GM06990 (cell line): ENCODE measurements at regions not wholly inside any gene's neighbourhood (a gene's known extent, or its start where the extent isn't known, plus 50 kb on each side); places are given as distances from the start of the nearest gene placed in this dataset.

Source experiments
- DNase-seq: peaks from one replicate; pipeline ENCODE4 v3.0.0-alpha.2; 2011; ENCODE audit not compliant: insufficient read length; ENCODE audit errors: extremely low read depth
- H3K27me3 ChIP-seq: replicated peaks from 2 replicates; pipeline ENCODE4 v1.6.0; 2011; ENCODE audit warnings: low read length; ENCODE audit not compliant: control insufficient read depth, insufficient read depth
- H3K36me3 ChIP-seq: 2 replicates; pipeline ENCODE4 v1.5.1; 2011; ENCODE audit warnings: low read length; ENCODE audit not compliant: control insufficient read depth, insufficient read depth
- H3K4me3 ChIP-seq: replicated peaks from 2 replicates; pipeline ENCODE4 v1.5.1; 2011; ENCODE audit warnings: low read depth, mild to moderate bottlenecking, control low read depth, low read length
- CTCF ChIP-seq: IDR thresholded peaks from 2 replicates; pipeline ENCODE4 v1.5.1; 2011; ENCODE audit warnings: low read length, control low read depth, mild to moderate bottlenecking, inconsistent platforms; ENCODE audit not compliant: insufficient read depth, poor library complexity, severe bottlenecking

GRCh38 chr9:107713470-107713869, 223.9 kb upstream of the KLF4 start:
- TF ChIP-seq CTCF: no peak
- Histone ChIP-seq H3K27me3 (no peaks in the 10 kb centered on the region), H3K4me3 (no peak overlapping the region), H3K36me3 (no peaks in the 10 kb centered on the region)
- no peak for DNase-seq

GRCh38 chr9:107712390-107712789, 222.8 kb upstream of the KLF4 start:
- H3K4me3 ChIP-seq: no peak overlapping the region
- no peak for DNase-seq
- peak; percentile 20 for TF ChIP-seq CTCF
- no peaks in the 10 kb centered on the region for H3K36me3 ChIP-seq
- no peaks in the 10 kb centered on the region for H3K27me3 ChIP-seq

GRCh38 chr9:107711542-107711941, 222.0 kb upstream of the KLF4 start:
- H3K36me3 ChIP-seq: no peaks in the 10 kb centered on the region
- DNase-seq: no peak
- H3K27me3 ChIP-seq: no peaks in the 10 kb centered on the region
- H3K4me3 ChIP-seq: no peak overlapping the region
- TF ChIP-seq CTCF: no peak

GRCh38 chr9:107710953-107711352, 221.4 kb upstream of the KLF4 start:
- no peak overlapping the region for H3K4me3 ChIP-seq
- DNase-seq: no peak
- TF ChIP-seq CTCF: no peak
- no peaks in the 10 kb centered on the region for H3K27me3 ChIP-seq
- H3K36me3 ChIP-seq: no peaks in the 10 kb centered on the region

GRCh38 chr9:107710546-107710945, 221.0 kb upstream of the KLF4 start:
- no peak overlapping the region for H3K4me3 ChIP-seq
- H3K27me3 ChIP-seq: no peaks in the 10 kb centered on the region
- no peak for DNase-seq
- no peaks in the 10 kb centered on the region for H3K36me3 ChIP-seq
- no peak for TF ChIP-seq CTCF

GRCh38 chr9:107708791-107709190, 219.2 kb upstream of the KLF4 start:
- TF ChIP-seq CTCF: no peak
- no peak overlapping the region for H3K4me3 ChIP-seq

More at GRCh38 chr9:107708791-107709190, 219.2 kb upstream of the KLF4 start:
- Histone ChIP-seq H3K27me3 (no peaks in the 10 kb centered on the region), H3K36me3 (no peaks in the 10 kb centered on the region)
- no peak for DNase-seq
